Fibroblast of villous mesenchyme (primary cell): ENCODE measurements at regions not wholly inside any gene's neighbourhood (a gene's known extent, or its start where the extent isn't known, plus 50 kb on each side); places are given as distances from the start of the nearest gene placed in this dataset.

Experiments
- DNase-seq: peaks from one replicate; pipeline ENCODE4 v3.0.0-alpha.2; 2010; ENCODE audit warnings: low read depth
- H3K4me3 ChIP-seq: 2 replicates; pipeline ENCODE4 v1.5.1; 2011; ENCODE audit warnings: low read depth, mild to moderate bottlenecking, low read length
- CTCF ChIP-seq: IDR thresholded peaks from 2 replicates; pipeline ENCODE4 v1.5.1; 2012; ENCODE audit warnings: low read depth, mild to moderate bottlenecking, low read length; ENCODE audit not compliant: insufficient read depth

GRCh38 chr18:78867131-78867530, 112.5 kb upstream of the SALL3 start:
- no peak for DNase-seq
- H3K4me3 ChIP-seq = no peak overlapping the region
- no peak for TF ChIP-seq CTCF

GRCh38 chr18:78868330-78869316, 111.0 kb upstream of the SALL3 start:
- DNase-seq = no peak
- no peak for TF ChIP-seq CTCF

GRCh38 chr18:78871618-78872017, 108.0 kb upstream of the SALL3 start:
- no peak for DNase-seq
- no peak for TF ChIP-seq CTCF
- no peak overlapping the region for H3K4me3 ChIP-seq

More at GRCh38 chr18:78868330-78869316, 111.0 kb upstream of the SALL3 start:
- H3K4me3 ChIP-seq = no peak overlapping the region

GRCh38 chr18:78873926-78874500, 105.6 kb upstream of the SALL3 start:
- TF ChIP-seq CTCF = no peak
- no peak for DNase-seq
- H3K4me3 ChIP-seq = no peak overlapping the region

GRCh38 chr18:78875016-78875777, 104.4 kb upstream of the SALL3 start:
- peak; percentile 4 for TF ChIP-seq CTCF
- DNase-seq = no peak

GRCh38 chr18:78875778-78876650, 103.6 kb upstream of the SALL3 start:
- no peak for DNase-seq
- no peak overlapping the region for H3K4me3 ChIP-seq
- no peak for TF ChIP-seq CTCF

More at GRCh38 chr18:78875016-78875777, 104.4 kb upstream of the SALL3 start:
- H3K4me3 ChIP-seq = no peak overlapping the region
